A549 (cell line): ENCODE measurements at regions not wholly inside any gene's neighbourhood (a gene's known extent, or its start where the extent isn't known, plus 50 kb on each side); places are given as distances from the start of the nearest gene placed in this dataset.

ENCODE experiments used
- ATAC-seq, 2 experiments: fragments of 200-7000 bp in 1 of 2; fragments of >200 bp in 1 of 2; cut with Nextera tagmentation in 1 of 2; cut with Tn5 transposase in 1 of 2; 3 replicates each; pipeline versions ENCODE4 v1.8.0 to v1.9.1; 2018 to 2020; ENCODE audit warnings: mild to moderate bottlenecking in 1 of 2, moderate library complexity in 1 of 2
- CTCF ChIA-PET: fragments of 300-600 bp; sonication (Branson Sonifier 250); formaldehyde crosslinking; extraction: SDS; loops from one replicate; lab custom pipeline; 2021; ENCODE audit warnings: antibody characterized with exemption, inconsistent platforms; lab: Yijun Ruan, JAX
- POLR2A ChIA-PET: fragments of 350-600 bp; formaldehyde crosslinking; extraction: SDS; loops from one replicate; lab custom pipeline; 2021; ENCODE audit warnings: antibody characterized with exemption, inconsistent platforms; lab: Yijun Ruan, JAX
- DNase-seq, 2 experiments: peaks; one replicate each; pipeline versions ENCODE4 v3.0.0 to v3.0.0-alpha.2; 2011 to 2016; ENCODE audit warnings: low read depth in 1 of 2, low spot score in 1 of 2
- FAIRE-seq: peaks from 2 replicates; lab custom pipeline; 2011; peaks lifted over from hg19 to GRCh38; lab: Jason Lieb, UNC
- H3K27ac ChIP-seq, 2 experiments: fragments of >200 bp; sonication (Bioruptor Twin); formaldehyde crosslinking; 3 replicates each; pipeline ENCODE4 v1.5.1; 2016 to 2017
- H3K4me1 ChIP-seq: fragments of >200 bp; sonication (Bioruptor Twin); formaldehyde crosslinking; 3 replicates; pipeline ENCODE4 v1.6.1; 2016
- H3K4me2 ChIP-seq: fragments of >200 bp; sonication (Bioruptor Twin); formaldehyde crosslinking; 3 replicates; pipeline ENCODE4 v1.6.1; 2016
- H3K4me3 ChIP-seq: fragments of >200 bp; sonication (Bioruptor Twin); formaldehyde crosslinking; 3 replicates; pipeline ENCODE4 v1.5.1; 2016
- H3K9me3 ChIP-seq: fragments of >200 bp; sonication (Bioruptor Twin); formaldehyde crosslinking; 3 replicates; pipeline ENCODE4 v1.6.1; 2016
- ATOH8 ChIP-seq: fragments of 250-450 bp; sonication (Bioruptor Pico); IDR thresholded peaks from 2 replicates; pipeline ENCODE4 v1.5.0; 2020; ENCODE audit warnings: low read depth, mild to moderate bottlenecking, moderate library complexity
- BHLHE40 ChIP-seq: IDR thresholded peaks from 2 replicates; pipeline ENCODE4 v1.6.1; 2012; ENCODE audit warnings: low read depth, low read length, inconsistent platforms
- CTCF ChIP-seq: fragments of >200 bp; sonication (Bioruptor Twin); formaldehyde crosslinking; IDR thresholded peaks from 3 replicates; pipeline ENCODE4 v1.5.1; 2016
- ELK1 ChIP-seq: fragments of 150-350 bp; IDR thresholded peaks from 2 replicates; pipeline ENCODE4 v1.6.1; 2014; ENCODE audit warnings: low read depth, mild to moderate bottlenecking, low read length
- ESRRA ChIP-seq: fragments of 150-350 bp; IDR thresholded peaks from 2 replicates; pipeline ENCODE4 v1.6.1; 2014; ENCODE audit warnings: mild to moderate bottlenecking, low read length, borderline replicate concordance
- FOSL2 ChIP-seq, 2 experiments: fragments of 450-650 bp in 1 of 2; fragments of >200 bp in 1 of 2; sonication (Bioruptor Twin) in 1 of 2; formaldehyde crosslinking; IDR thresholded peaks; 2 replicates each; pipeline versions ENCODE4 v1.5.0 to v1.6.1; 2016 to 2020; ENCODE audit warnings: mild to moderate bottlenecking in 1 of 2, moderate library complexity in 1 of 2
- FOXS1 ChIP-seq: fragments of 250-450 bp; sonication (Bioruptor Pico); IDR thresholded peaks from 2 replicates; pipeline ENCODE4 v1.5.0; 2020; ENCODE audit warnings: mild to moderate bottlenecking, moderate library complexity
- GATA3 ChIP-seq: IDR thresholded peaks from 2 replicates; pipeline ENCODE4 v1.6.1; 2012; ENCODE audit warnings: borderline replicate concordance
- HDAC2 ChIP-seq: fragments of 200-600 bp; sonication (generic); IDR thresholded peaks from 2 replicates; pipeline ENCODE4 v1.6.1; 2016
- HEYL ChIP-seq: fragments of 250-450 bp; sonication (Bioruptor Pico); IDR thresholded peaks from 2 replicates; pipeline ENCODE4 v1.8.0; 2021; ENCODE audit warnings: mild to moderate bottlenecking, moderate library complexity
- JUN ChIP-seq, 2 experiments: fragments of >200 bp; sonication (Bioruptor Twin); formaldehyde crosslinking; IDR thresholded peaks; 2 replicates in 1 of 2; 3 replicates in 1 of 2; pipeline ENCODE4 v1.6.1; 2016 to 2017
- NPAS2 ChIP-seq: fragments of 250-450 bp; sonication (Bioruptor Pico); IDR thresholded peaks from 2 replicates; pipeline ENCODE4 v1.8.0; 2022; ENCODE audit warnings: mild to moderate bottlenecking, moderate library complexity, borderline replicate concordance
- PBX3 ChIP-seq: IDR thresholded peaks from 2 replicates; pipeline ENCODE4 v1.6.1; 2012
- POLR2A ChIP-seq: IDR thresholded peaks from 2 replicates; pipeline ENCODE4 v1.6.1; 2012; ENCODE audit warnings: mild to moderate bottlenecking, low read length
- POLR2AphosphoS2 ChIP-seq: conservative IDR thresholded peaks from 2 replicates; pipeline ENCODE4 v1.6.1; 2012; ENCODE audit warnings: low read length, improper control_type of control experiment, inconsistent platforms
- RCOR1 ChIP-seq: fragments of 150-350 bp; IDR thresholded peaks from 2 replicates; pipeline ENCODE4 v1.6.1; 2014; ENCODE audit warnings: antibody characterized with exemption, low read length, low read depth
- SREBF2 ChIP-seq: fragments of 450-650 bp; IDR thresholded peaks from 2 replicates; pipeline ENCODE4 v1.6.1; 2014; ENCODE audit warnings: mild to moderate bottlenecking, moderate library complexity
- TFCP2L1 ChIP-seq: fragments of 250-450 bp; sonication (Bioruptor Pico); IDR thresholded peaks from 2 replicates; pipeline ENCODE4 v1.5.0; 2021; ENCODE audit warnings: mild to moderate bottlenecking
- ZC3H11A ChIP-seq: fragments of 450-650 bp; IDR thresholded peaks from 2 replicates; pipeline ENCODE4 v1.6.1; 2014; ENCODE audit warnings: antibody characterized with exemption, mild to moderate bottlenecking
- ZFP36 ChIP-seq: fragments of 450-650 bp; IDR thresholded peaks from 2 replicates; pipeline ENCODE4 v1.6.1; 2014; ENCODE audit warnings: borderline replicate concordance; ENCODE audit not compliant: partially characterized antibody
- ZNF302 ChIP-seq: fragments of 250-450 bp; sonication (Bioruptor Pico); IDR thresholded peaks from 2 replicates; pipeline ENCODE4 v1.9.0; 2021; ENCODE audit warnings: inconsistent platforms, mild to moderate bottlenecking, moderate library complexity
- ZSCAN20 ChIP-seq: fragments of 250-450 bp; sonication (Bioruptor Pico); IDR thresholded peaks from 2 replicates; pipeline ENCODE4 v1.8.0; 2022; ENCODE audit warnings: mild to moderate bottlenecking, moderate library complexity
- WGBS: methylation state at CpG from one replicate; pipeline ENCODE4 v1.1.6; 2017; ENCODE audit errors: missing lambda C conversion rate; 5-methylcytosine and 5-hydroxymethylcytosine counted together

GRCh38 chr4:179797738-179798137, 2355.5 kb upstream of the AGA start:
- no peak for FAIRE-seq
- TF ChIP-seq SREBF2 (no peak), ELK1 (no peak), HEYL (CRISPR knock-in tag) (no peak), ZFP36 (no peak)
- TF ChIP-seq, all 56 proteins: peak for 0
- ChIA-PET POLR2A (no interaction called here), CTCF (interaction anchor here (0.6 kb wide), 1 partner anchor 74 kb away, joined by 3 read pairs; no protein-coding TSS in a partner anchor)
- Histone ChIP-seq H3K4me3 (no peak overlapping the region), H3K4me1 (no peaks in the 10 kb centered on the region), H3K9me3 (no peaks in the 10 kb centered on the region), H3K4me2 (no peak overlapping the region), H3K27ac (no peak overlapping the region)
- ATAC-seq: no peak
- WGBS: 38% methylated on average over 5 of the region's 5 CpGs
- DNase-seq: peak in 1 of 2 experiments; percentile 4

- TF ChIP-seq ZSCAN20 (CRISPR knock-in tag) (no peak), FOXS1 (no peak), PBX3 (no peak), GATA3 (no peak), ATOH8 (CRISPR knock-in tag) (no peak), RCOR1 (no peak), POLR2A (no peak), ZNF302 (CRISPR knock-in tag) (no peak), CTCF (no peak), BHLHE40 (no peak), TFCP2L1 (CRISPR knock-in tag) (no peak), FOSL2 (IDR thresholded peaks at IDR 0.05) (no peak), FOSL2 (CRISPR knock-in tag; IDR thresholded peaks at IDR 0.05) (no peak), JUN (IDR thresholded peaks at IDR 0.05) (no peak), ZC3H11A (no peak), HDAC2 (no peak), ESRRA (no peak), NPAS2 (CRISPR knock-in tag) (no peak), POLR2AphosphoS2 (no peak)
- DNase-seq (peak in 1 of 2 experiments; percentile 3), FAIRE-seq (no peak), ATAC-seq (no peak)
- Histone ChIP-seq H3K4me3 (no peak overlapping the region), H3K9me3 (no peaks in the 10 kb centered on the region), H3K4me2 (no peak overlapping the region), H3K4me1 (no peaks in the 10 kb centered on the region), H3K27ac (no peak overlapping the region)
- 4% methylated on average over 1 of the region's 1 CpG for whole genome bisulfite sequencing
- CTCF ChIA-PET: interaction anchor here (0.6 kb wide), 1 partner anchor 42 kb away, joined by 3 read pairs; no protein-coding TSS in a partner anchor
- POLR2A ChIA-PET: no interaction called here
These were observed 2361.6 kb upstream of the AGA start for GRCh38 chr4:179803857-179804256.
